ENCODE measurements at regions not wholly inside any gene's neighbourhood (a gene's known extent, or its start where the extent isn't known, plus 50 kb on each side); places are given as distances from the start of the nearest gene placed in this dataset.

DNA sequence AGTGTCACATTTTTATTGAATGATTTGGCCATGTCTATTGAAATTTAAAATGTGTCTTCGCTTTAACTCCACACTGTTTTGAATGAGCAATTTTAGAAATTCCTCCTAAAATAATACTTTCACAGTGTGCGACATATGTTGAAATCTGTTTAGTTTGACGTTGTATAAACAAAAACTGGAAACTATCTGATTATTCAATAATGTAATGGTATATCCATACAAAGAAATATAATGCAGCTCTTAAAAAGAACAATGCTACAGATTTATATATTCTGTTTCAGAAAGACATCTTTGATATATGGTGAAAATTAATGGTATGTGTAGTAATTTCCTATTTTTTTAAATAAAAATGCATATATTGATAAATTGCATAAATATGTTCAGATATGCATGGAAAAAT, 268.7 kb upstream of the SORL1-AS1 start:
- TF ChIP-seq POLR2AphosphoS5 (IDR thresholded peaks at IDR 0.05; ENCODE audit: low read depth, low read length), result no peak
- no peak for TF ChIP-seq TAF1 (IDR thresholded peaks at IDR 0.05; ENCODE audit: borderline replicate concordance, insufficient read depth, low read length)
- no peak for TF ChIP-seq SIN3A (IDR thresholded peaks at IDR 0.05; ENCODE audit: borderline replicate concordance, insufficient read depth, low read length)
